ACC112 (cell line): ENCODE measurements at regions not wholly inside any gene's neighbourhood (a gene's known extent, or its start where the extent isn't known, plus 50 kb on each side); places are given as distances from the start of the nearest gene placed in this dataset.
"Not testable (repeated sequence)": the region's sequence is repeated elsewhere in the genome, so short reads cannot be mapped to it uniquely, and the experiment has no call there.

Experiments used
- H2AFZ ChIP-seq: fragments of 200-600 bp; sonication (generic); one replicate; pipeline ENCODE4 v1.6.0; 2017; ENCODE audit warnings: antibody characterized with exemption, low read length; ENCODE audit not compliant: unreplicated experiment
- H3K27ac ChIP-seq: fragments of 200-600 bp; sonication (generic); 2 replicates; pipeline ENCODE4 v1.5.1; 2014; ENCODE audit warnings: low read depth, mild to moderate bottlenecking, antibody characterized with exemption, low read length, moderate library complexity
- H3K27me3 ChIP-seq: fragments of 200-600 bp; sonication (generic); 2 replicates; pipeline ENCODE4 v1.6.1; 2014; ENCODE audit warnings: mild to moderate bottlenecking, antibody characterized with exemption, low read length, moderate library complexity, mixed read lengths; ENCODE audit not compliant: insufficient read depth
- H3K36me3 ChIP-seq: fragments of 200-600 bp; sonication (generic); 2 replicates; pipeline ENCODE4 v1.6.1; 2016; ENCODE audit warnings: mild to moderate bottlenecking, antibody characterized with exemption, low read length, moderate library complexity, mixed read lengths; ENCODE audit not compliant: insufficient read depth
- H3K4me1 ChIP-seq: fragments of 200-600 bp; sonication (generic); one replicate; pipeline ENCODE4 v1.6.1; 2016; ENCODE audit warnings: low read length, mixed read lengths; ENCODE audit not compliant: insufficient read depth, unreplicated experiment, control insufficient read depth
- H3K4me3 ChIP-seq: fragments of 200-600 bp; sonication (generic); 2 replicates; pipeline ENCODE4 v1.5.1; 2014; ENCODE audit warnings: mild to moderate bottlenecking, low read depth, low read length
- H3K79me2 ChIP-seq: fragments of 200-600 bp; sonication (generic); one replicate; pipeline ENCODE4 v1.6.0; 2016; ENCODE audit warnings: low read length; ENCODE audit not compliant: control insufficient read depth, unreplicated experiment, insufficient read depth

- no peaks in the 10 kb centered on the region for H3K36me3 ChIP-seq
- no peak overlapping the region for H3K27ac ChIP-seq
- no peak overlapping the region for H2AFZ ChIP-seq
- H3K4me3 ChIP-seq: no peak overlapping the region
- H3K79me2 ChIP-seq: no peaks in the 10 kb centered on the region
- H3K27me3 ChIP-seq: no peaks in the 10 kb centered on the region
- no peaks in the 10 kb centered on the region for H3K4me1 ChIP-seq
These were observed 1656.7 kb upstream of the B3GALT2 start for GRCh38 chr1:194843077-194843476.

- Histone ChIP-seq H3K4me3 (no peak overlapping the region), H3K79me2 (no peaks in the 10 kb centered on the region), H2AFZ (no peak overlapping the region), H3K27ac (no peak overlapping the region), H3K36me3 (no peaks in the 10 kb centered on the region), H3K4me1 (no peaks in the 10 kb centered on the region), H3K27me3 (no peaks in the 10 kb centered on the region)
These were observed 1646.7 kb upstream of the B3GALT2 start for GRCh38 chr1:194833111-194833510.

GRCh38 chr1:194831595-194831994 is 1645.2 kb upstream of the B3GALT2 start:
- H3K79me2 ChIP-seq: not testable (repeated sequence)

GRCh38 chr1:194830387-194830786 is 1644.0 kb upstream of the B3GALT2 start:
- Histone ChIP-seq H3K27ac (no peak overlapping the region), H3K79me2 (no peaks in the 10 kb centered on the region), H2AFZ (no peak overlapping the region), H3K4me3 (no peak overlapping the region), H3K4me1 (no peaks in the 10 kb centered on the region), H3K27me3 (no peaks in the 10 kb centered on the region), H3K36me3 (no peaks in the 10 kb centered on the region)

More at GRCh38 chr1:194831595-194831994, 1645.2 kb upstream of the B3GALT2 start:
- not testable (repeated sequence) for H3K27ac ChIP-seq, H2AFZ ChIP-seq, H3K27me3 ChIP-seq, H3K36me3 ChIP-seq, H3K4me1 ChIP-seq, H3K4me3 ChIP-seq

- no peak overlapping the region for H3K27ac ChIP-seq
- no peak overlapping the region for H3K4me3 ChIP-seq
- no peak overlapping the region for H2AFZ ChIP-seq
These were observed 1643.1 kb upstream of the B3GALT2 start for GRCh38 chr1:194829492-194829891.

GRCh38 chr1:194825382-194825781 is 1639.0 kb upstream of the B3GALT2 start:
- H2AFZ ChIP-seq: no peak overlapping the region
- no peaks in the 10 kb centered on the region for H3K36me3 ChIP-seq
- H3K4me3 ChIP-seq: no peak overlapping the region
- no peaks in the 10 kb centered on the region for H3K27me3 ChIP-seq
- H3K4me1 ChIP-seq: no peaks in the 10 kb centered on the region
- no peak overlapping the region for H3K27ac ChIP-seq
- H3K79me2 ChIP-seq: no peaks in the 10 kb centered on the region

More at GRCh38 chr1:194829492-194829891, 1643.1 kb upstream of the B3GALT2 start:
- Histone ChIP-seq H3K36me3 (no peaks in the 10 kb centered on the region), H3K79me2 (no peaks in the 10 kb centered on the region), H3K4me1 (no peaks in the 10 kb centered on the region), H3K27me3 (no peaks in the 10 kb centered on the region)

- no peaks in the 10 kb centered on the region for H3K27me3 ChIP-seq
- no peak overlapping the region for H3K4me3 ChIP-seq
- no peak overlapping the region for H2AFZ ChIP-seq
- no peaks in the 10 kb centered on the region for H3K4me1 ChIP-seq
- no peaks in the 10 kb centered on the region for H3K79me2 ChIP-seq
- no peaks in the 10 kb centered on the region for H3K36me3 ChIP-seq
- H3K27ac ChIP-seq: no peak overlapping the region
These were observed 1634.7 kb upstream of the B3GALT2 start for GRCh38 chr1:194821091-194821490.

- H3K4me1 ChIP-seq: no peaks in the 10 kb centered on the region
- no peaks in the 10 kb centered on the region for H3K79me2 ChIP-seq
- H3K27ac ChIP-seq: no peak overlapping the region
- H3K27me3 ChIP-seq: no peaks in the 10 kb centered on the region
- no peak overlapping the region for H2AFZ ChIP-seq
- H3K4me3 ChIP-seq: no peak overlapping the region
- H3K36me3 ChIP-seq: no peaks in the 10 kb centered on the region
These were observed 1632.3 kb upstream of the B3GALT2 start for GRCh38 chr1:194818674-194819073.

- H3K4me1 ChIP-seq: no peaks in the 10 kb centered on the region
- H3K27ac ChIP-seq: no peak overlapping the region
- no peaks in the 10 kb centered on the region for H3K27me3 ChIP-seq
- no peaks in the 10 kb centered on the region for H3K36me3 ChIP-seq
- H3K79me2 ChIP-seq: no peaks in the 10 kb centered on the region
- no peak overlapping the region for H3K4me3 ChIP-seq
- no peak overlapping the region for H2AFZ ChIP-seq
These were observed 1630.4 kb upstream of the B3GALT2 start for GRCh38 chr1:194816859-194817258.

- H2AFZ ChIP-seq: no peak overlapping the region
- H3K36me3 ChIP-seq: no peaks in the 10 kb centered on the region
- no peak overlapping the region for H3K4me3 ChIP-seq
- H3K4me1 ChIP-seq: no peaks in the 10 kb centered on the region
- no peaks in the 10 kb centered on the region for H3K79me2 ChIP-seq
- H3K27me3 ChIP-seq: no peaks in the 10 kb centered on the region
- H3K27ac ChIP-seq: no peak overlapping the region
These were observed 1626.7 kb upstream of the B3GALT2 start for GRCh38 chr1:194813096-194813495.

GRCh38 chr1:194809665-194810064 is 1623.3 kb upstream of the B3GALT2 start:
- H3K4me1 ChIP-seq: no peaks in the 10 kb centered on the region
- no peaks in the 10 kb centered on the region for H3K27me3 ChIP-seq
- no peak overlapping the region for H2AFZ ChIP-seq

More at GRCh38 chr1:194809665-194810064, 1623.3 kb upstream of the B3GALT2 start:
- Histone ChIP-seq H3K36me3 (no peaks in the 10 kb centered on the region), H3K27ac (no peak overlapping the region), H3K79me2 (no peaks in the 10 kb centered on the region), H3K4me3 (no peak overlapping the region)
